Activated CD4-positive, alpha-beta T cell treated with anti-CD3 and anti-CD28 coated beads, Interleukin-2, amount 50 U/mL, for 48 hours (primary cell): ENCODE measurements at regions not wholly inside any gene's neighbourhood (a gene's known extent, or its start where the extent isn't known, plus 50 kb on each side); places are given as distances from the start of the nearest gene placed in this dataset.
"Not testable (repeated sequence)": the region's sequence is repeated elsewhere in the genome, so short reads cannot be mapped to it uniquely, and the experiment has no call there.

Experiments used
- DNase-seq, 2 experiments: peaks; one replicate each; pipeline ENCODE4 v3.0.0-alpha.2; 2020

DNA sequence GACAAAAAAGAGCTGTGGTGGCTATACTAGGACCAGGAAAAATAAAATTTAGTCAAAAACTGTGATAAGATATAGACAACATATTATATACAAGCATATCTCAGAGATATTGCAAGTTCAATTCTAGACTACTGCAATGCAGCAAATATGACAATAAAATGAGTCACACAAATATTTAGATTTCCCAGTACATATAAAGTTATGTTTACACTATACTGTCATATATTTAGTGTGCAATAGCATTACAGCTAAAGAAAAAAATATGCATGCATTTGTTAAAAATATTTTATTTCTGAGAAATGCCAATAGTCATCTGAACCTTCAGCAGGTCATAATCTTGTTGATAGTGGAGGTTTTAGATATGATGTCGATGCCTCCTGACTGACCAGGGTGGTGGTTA lies 72.1 kb downstream of the AKR1C4 start:
- no peak for DNase-seq

DNA sequence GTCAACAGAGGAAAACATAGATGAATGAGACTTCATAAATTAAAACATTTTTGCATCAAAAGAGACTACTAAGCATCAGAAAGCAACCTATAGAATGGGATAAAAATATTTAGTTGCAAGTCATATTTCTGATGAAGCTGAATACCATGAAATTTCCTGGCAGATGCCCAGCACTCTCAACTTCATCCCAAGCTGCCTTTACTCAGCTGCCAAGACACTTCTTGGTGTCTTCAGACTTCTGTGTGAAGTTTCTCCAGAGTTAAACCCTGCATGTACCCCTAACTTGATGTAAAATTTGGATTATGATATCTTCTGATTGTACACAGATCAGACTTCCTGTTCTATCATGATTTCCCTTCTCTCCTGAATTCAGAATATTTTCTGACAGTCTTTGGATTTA lies 73.2 kb downstream of the AKR1C4 start:
- DNase-seq = no peak

- no peak for DNase-seq
Observed at GRCh38 chr10:5271526-5271925, 74.9 kb downstream of the AKR1C4 start.

GRCh38 chr10:5272065-5272803 lies 75.6 kb downstream of the AKR1C4 start:
- DNase-seq = no peak

- DNase-seq = no peak
Observed at GRCh38 chr10:5274795-5275194, 78.2 kb downstream of the AKR1C4 start.

- no peak for DNase-seq
Observed at GRCh38 chr10:5281356-5281755, 83.4 kb upstream of the UCN3 start.

- DNase-seq = no peak
Observed at GRCh38 chr10:5282137-5282536, 82.6 kb upstream of the UCN3 start.

- peak; percentile 44 to 56 for DNase-seq
Observed at GRCh38 chr10:5283305-5284158, 81.2 kb upstream of the UCN3 start.

- no peak for DNase-seq
Observed at GRCh38 chr10:5284311-5285057, 80.3 kb upstream of the UCN3 start.

DNA sequence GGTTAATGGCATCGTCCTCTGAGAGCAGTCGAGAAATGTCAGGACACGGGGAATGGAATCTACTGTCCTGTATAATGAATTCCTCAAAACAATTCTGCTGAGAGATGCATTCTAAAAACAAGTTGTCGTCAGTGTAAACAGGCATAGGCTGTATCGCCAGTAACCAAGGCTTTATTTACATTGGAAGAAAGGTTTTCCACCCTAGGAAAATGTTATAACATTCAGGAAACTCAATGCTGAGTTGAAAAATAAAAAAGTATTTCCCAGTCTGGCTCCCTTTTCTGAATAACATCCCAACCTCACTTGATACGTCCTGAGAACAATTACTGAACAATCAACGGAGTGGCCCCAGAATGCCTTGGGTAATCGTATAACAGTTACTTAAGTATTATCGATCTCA lies 79.6 kb upstream of the UCN3 start:
- no peak for DNase-seq

DNA sequence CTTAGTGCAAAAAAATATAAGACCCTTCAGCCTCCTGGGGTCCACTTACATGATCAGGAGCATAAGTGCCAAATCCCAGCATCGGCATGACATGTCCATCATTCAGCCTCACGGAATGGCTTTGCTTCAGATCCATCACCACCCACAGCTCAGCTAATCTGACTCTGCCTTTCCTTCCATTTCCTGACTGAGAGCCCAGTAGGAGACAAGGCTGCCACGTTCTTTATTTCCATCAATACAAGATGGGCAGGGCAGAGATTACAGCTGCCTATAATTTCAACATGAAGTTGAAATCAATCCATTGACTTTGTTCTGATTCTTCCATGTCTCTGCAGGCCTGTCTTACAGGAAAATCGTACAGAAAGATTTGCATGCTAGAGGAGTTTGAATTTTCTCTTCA lies 76.4 kb upstream of the UCN3 start:
- no peak for DNase-seq

GRCh38 chr10:5289228-5289627 lies 75.5 kb upstream of the UCN3 start:
- DNase-seq = not testable (repeated sequence)

- peak in 1 of 2 experiments; percentile 28 for DNase-seq
Observed at GRCh38 chr10:5291501-5292195, 73.1 kb upstream of the UCN3 start.

GRCh38 chr10:5292196-5292735 lies 72.5 kb upstream of the UCN3 start:
- no peak for DNase-seq

DNA sequence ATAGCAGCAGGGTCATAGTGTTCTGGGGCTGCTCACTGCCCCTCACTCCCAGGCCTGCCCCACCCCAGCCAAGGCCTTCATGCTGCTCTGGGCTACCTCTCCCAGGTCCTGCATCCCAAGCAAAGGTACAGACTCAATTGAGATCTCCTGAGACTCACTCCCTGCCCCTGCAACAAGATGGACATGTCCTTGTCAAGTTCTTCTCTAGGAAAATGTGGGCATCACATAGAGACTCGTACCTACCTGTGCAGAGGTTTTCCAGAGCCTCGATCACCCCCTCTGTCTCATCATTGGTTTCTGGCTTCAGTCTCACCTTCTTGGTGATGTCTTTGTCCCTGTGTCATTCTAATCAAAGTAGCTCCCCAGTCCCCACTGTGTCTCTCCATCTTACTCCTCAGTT lies 71.8 kb upstream of the UCN3 start:
- DNase-seq = not testable (repeated sequence)

GRCh38 chr10:5293691-5294550 lies 70.8 kb upstream of the UCN3 start:
- peak; percentile 60 to 62 for DNase-seq

DNA sequence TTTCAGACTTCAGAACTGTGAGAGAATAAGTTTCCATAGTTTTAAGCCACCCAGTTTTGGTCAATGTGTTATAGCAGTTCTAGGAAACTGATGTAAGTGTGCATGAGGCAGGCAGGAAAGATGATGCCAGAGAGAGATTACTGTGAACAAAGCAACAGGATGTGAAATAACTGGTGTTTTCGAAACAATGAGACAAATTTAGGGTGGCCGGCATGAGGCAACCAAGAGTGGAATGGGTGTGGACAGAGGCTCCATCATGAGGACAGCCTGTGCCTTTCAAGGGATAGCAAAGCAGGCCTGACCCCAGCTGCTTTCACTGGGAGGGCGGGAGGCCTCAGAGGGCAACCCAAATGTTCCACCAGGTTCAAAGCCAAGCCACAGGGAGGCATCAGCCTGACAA lies 67.3 kb upstream of the UCN3 start:
- peak in 1 of 2 experiments; percentile 13 for DNase-seq

DNA sequence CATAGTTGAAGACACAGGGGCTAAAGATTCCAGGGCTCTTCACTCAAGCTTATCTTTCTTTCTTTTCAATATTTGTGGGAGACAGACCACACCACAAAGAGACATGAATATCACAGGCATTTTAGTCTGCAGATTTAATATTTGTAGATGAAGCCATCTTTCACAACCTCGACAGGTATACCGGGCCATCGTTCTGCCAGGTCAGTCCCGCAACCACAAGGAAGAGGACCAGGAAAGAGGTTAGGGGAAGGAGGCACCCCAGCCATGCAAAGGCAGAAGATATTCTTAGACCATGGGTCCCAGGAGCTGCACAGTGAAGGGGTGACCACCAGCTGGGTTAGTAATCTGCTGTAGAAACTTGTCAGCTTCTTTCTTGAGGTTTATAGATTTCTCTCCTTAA lies 66.8 kb upstream of the UCN3 start:
- DNase-seq = no peak

DNA sequence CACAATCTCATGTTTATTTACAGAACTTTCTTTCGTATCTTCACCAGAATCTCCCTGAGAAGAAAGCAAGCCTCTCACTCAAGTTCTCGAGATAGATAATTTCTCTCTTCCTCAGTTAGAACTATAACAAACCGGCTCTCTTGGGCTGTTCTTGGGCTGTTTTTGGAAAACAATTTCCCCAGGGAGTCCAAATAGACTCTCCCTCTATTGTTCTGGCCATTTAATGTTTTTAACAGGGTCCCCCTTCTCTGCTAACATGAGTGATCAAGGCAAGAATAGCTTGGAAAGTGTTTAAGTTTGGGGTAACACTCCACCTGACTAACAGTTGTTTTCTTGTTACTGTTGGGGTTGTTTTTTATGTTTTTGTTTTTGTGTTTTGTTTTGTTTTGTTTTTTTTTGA lies 64.8 kb upstream of the UCN3 start:
- no peak for DNase-seq

- no peak for DNase-seq
Observed at GRCh38 chr10:5303504-5303903, 61.3 kb upstream of the UCN3 start.

GRCh38 chr10:5305374-5305773 lies 59.4 kb upstream of the UCN3 start:
- no peak for DNase-seq

DNA sequence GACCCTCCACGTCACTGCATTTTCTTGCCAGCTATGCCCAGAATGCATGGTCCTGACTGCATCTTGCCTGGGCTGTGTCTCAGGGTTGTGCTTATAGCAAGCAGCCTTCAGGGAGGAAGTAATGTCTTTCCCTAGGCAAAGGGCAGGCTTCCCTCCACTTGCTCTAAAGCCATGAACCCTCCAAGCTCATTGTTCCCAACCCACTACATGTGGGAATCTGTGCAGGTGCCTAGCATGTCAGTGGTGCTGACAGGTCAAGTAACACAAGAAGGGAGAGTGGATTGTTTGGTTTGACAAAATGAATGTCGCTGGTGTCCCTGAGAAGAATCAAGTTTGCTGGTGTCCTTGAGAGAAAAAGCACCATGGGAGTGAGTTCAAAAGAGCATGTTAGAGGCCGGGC lies 53.9 kb upstream of the UCN3 start:
- DNase-seq = no peak
